GM21367 (cell line): ENCODE measurements at regions not wholly inside any gene's neighbourhood (a gene's known extent, or its start where the extent isn't known, plus 50 kb on each side); places are given as distances from the start of the nearest gene placed in this dataset.

Experiments
- ATAC-seq: cut with Tn5 transposase; IDR thresholded peaks from one replicate; pipeline ENCODE4 v1.9.1; 2021; ENCODE audit not compliant: unreplicated experiment

- ATAC-seq: no peak
Measured at GRCh38 chr6:29884261-29884660, 56.6 kb downstream of the HLA-G start.

- ATAC-seq: no peak
Measured at GRCh38 chr6:29886701-29887100, 55.6 kb upstream of the HLA-A start.

GRCh38 chr6:29887330-29887818 lies 55.0 kb upstream of the HLA-A start:
- peak; percentile 37 for ATAC-seq

- ATAC-seq: peak; percentile 60
Measured at GRCh38 chr6:29887819-29888776, 54.2 kb upstream of the HLA-A start.
